Vagina (tissue), 2 donors: ENCODE measurements at regions not wholly inside any gene's neighbourhood (a gene's known extent, or its start where the extent isn't known, plus 50 kb on each side); places are given as distances from the start of the nearest gene placed in this dataset.

ENCODE experiments used
- DNase-seq, 2 donors: peaks; one replicate each; pipeline ENCODE4 v3.0.0-alpha.2; 2017; ENCODE audit errors: extremely low spot score in 2 of 2
- H3K27ac ChIP-seq: fragments of 200-600 bp; sonication (generic); one replicate; pipeline ENCODE4 v1.5.1; 2019
- H3K27me3 ChIP-seq: fragments of 200-600 bp; sonication (generic); one replicate; pipeline ENCODE4 v1.5.1; 2019
- H3K36me3 ChIP-seq, 2 donors: fragments of 200-600 bp; sonication (generic); one replicate each; pipeline ENCODE4 v1.5.1; 2017 to 2019
- H3K4me1 ChIP-seq: fragments of 200-600 bp; sonication (generic); one replicate; pipeline ENCODE4 v1.5.1; 2019
- H3K4me3 ChIP-seq, 2 donors: fragments of 200-600 bp; sonication (generic); 1 replicate in 1 of 2; 2 replicates in 1 of 2; pipeline ENCODE4 v1.5.1; 2016 to 2019
- H3K9me3 ChIP-seq: fragments of 200-600 bp; sonication (generic); one replicate; pipeline ENCODE4 v1.5.1; 2019
- CTCF ChIP-seq, 3 experiments: fragments of 450-650 bp in 2 of 3; fragments of 200-600 bp in 1 of 3; sonication (generic) in 1 of 3; IDR thresholded peaks; one replicate each; pipeline ENCODE4 v1.5.1; 2017 to 2019; ENCODE audit warnings: antibody characterized with exemption in 3 of 3, mild to moderate bottlenecking in 2 of 3, moderate library complexity in 2 of 3
- POLR2A ChIP-seq, 2 donors: fragments of 450-650 bp; IDR thresholded peaks; one replicate each; pipeline ENCODE4 v1.6.1; 2017; ENCODE audit warnings: antibody characterized with exemption in 2 of 2, mild to moderate bottlenecking in 2 of 2, moderate library complexity in 2 of 2
- POLR2AphosphoS5 ChIP-seq, 2 donors: sonication (generic); formaldehyde crosslinking; IDR thresholded peaks; one replicate each; pipeline ENCODE4 v1.9.0; 2017; ENCODE audit warnings: antibody characterized with exemption in 2 of 2, mild to moderate bottlenecking in 2 of 2, low read depth in 1 of 2; ENCODE audit not compliant: insufficient read depth in 1 of 2
- intact Hi-C: fragments of 100-400 bp; cut with DNase I; formaldehyde crosslinking; loops from one replicate; pipeline ENCODE4 v1.15.1; 2023

GRCh38 chr2:128624956-128625355, 306.3 kb upstream of the HS6ST1 start:
- no peak overlapping the region for H3K4me3 ChIP-seq
- TF ChIP-seq POLR2AphosphoS5 (IDR thresholded peaks at IDR 0.05; ENCODE audit: insufficient read depth in 1 of 2, low read depth in 1 of 2) = no peak
- TF ChIP-seq POLR2A (IDR thresholded peaks at IDR 0.05) = no peak
- TF ChIP-seq CTCF (IDR thresholded peaks at IDR 0.05) = no peak
- peaks cover 8% of the 10 kb centered on the region for H3K4me1 ChIP-seq
- no peaks in the 10 kb centered on the region for H3K36me3 ChIP-seq
- no peak overlapping the region for H3K27ac ChIP-seq
- H3K27me3 ChIP-seq = no peaks in the 10 kb centered on the region
- intact Hi-C loops = no loop called here
- DNase-seq = no peak
- H3K9me3 ChIP-seq = no peaks in the 10 kb centered on the region

DNA sequence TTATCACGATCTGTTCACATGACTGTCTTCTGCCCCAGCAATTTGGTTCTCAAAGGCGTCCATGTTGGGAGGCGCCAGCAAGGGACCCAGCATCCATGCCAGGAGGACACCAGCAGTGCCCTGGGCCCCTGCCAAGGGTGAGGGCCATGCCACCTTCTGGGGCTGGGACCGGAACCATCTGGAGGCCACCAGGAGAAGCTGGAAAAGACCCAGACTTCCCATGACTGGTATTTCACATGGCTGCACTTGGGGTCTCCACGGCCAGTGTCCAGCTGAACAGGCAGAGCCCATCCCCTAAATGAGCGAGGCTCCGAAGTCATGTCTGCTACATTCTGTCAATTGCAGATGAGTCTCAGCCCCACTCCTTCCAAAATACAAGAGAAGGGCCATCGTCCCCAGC, 306.8 kb upstream of the HS6ST1 start:
- Histone ChIP-seq H3K9me3 (no peaks in the 10 kb centered on the region), H3K36me3 (no peaks in the 10 kb centered on the region), H3K4me1 (peaks cover 8% of the 10 kb centered on the region), H3K27me3 (no peaks in the 10 kb centered on the region), H3K27ac (no peak overlapping the region), H3K4me3 (no peak overlapping the region)
- no peak for DNase-seq
- TF ChIP-seq CTCF (IDR thresholded peaks at IDR 0.05) = no peak
- no peak for TF ChIP-seq POLR2AphosphoS5 (IDR thresholded peaks at IDR 0.05; ENCODE audit: insufficient read depth in 1 of 2, low read depth in 1 of 2)
- TF ChIP-seq POLR2A (IDR thresholded peaks at IDR 0.05) = no peak
- intact Hi-C loops = no loop called here

- TF ChIP-seq CTCF (IDR thresholded peaks at IDR 0.05) (no peak), POLR2A (IDR thresholded peaks at IDR 0.05) (no peak), POLR2AphosphoS5 (IDR thresholded peaks at IDR 0.05; ENCODE audit: insufficient read depth in 1 of 2, low read depth in 1 of 2) (no peak)
- Histone ChIP-seq H3K27me3 (no peaks in the 10 kb centered on the region), H3K4me3 (no peak overlapping the region), H3K27ac (no peak overlapping the region), H3K36me3 (no peaks in the 10 kb centered on the region), H3K4me1 (peaks cover 8% of the 10 kb centered on the region), H3K9me3 (no peaks in the 10 kb centered on the region)
- intact Hi-C loops = no loop called here
- no peak for DNase-seq
Measured at GRCh38 chr2:128625963-128626759, 307.5 kb upstream of the HS6ST1 start.

DNA sequence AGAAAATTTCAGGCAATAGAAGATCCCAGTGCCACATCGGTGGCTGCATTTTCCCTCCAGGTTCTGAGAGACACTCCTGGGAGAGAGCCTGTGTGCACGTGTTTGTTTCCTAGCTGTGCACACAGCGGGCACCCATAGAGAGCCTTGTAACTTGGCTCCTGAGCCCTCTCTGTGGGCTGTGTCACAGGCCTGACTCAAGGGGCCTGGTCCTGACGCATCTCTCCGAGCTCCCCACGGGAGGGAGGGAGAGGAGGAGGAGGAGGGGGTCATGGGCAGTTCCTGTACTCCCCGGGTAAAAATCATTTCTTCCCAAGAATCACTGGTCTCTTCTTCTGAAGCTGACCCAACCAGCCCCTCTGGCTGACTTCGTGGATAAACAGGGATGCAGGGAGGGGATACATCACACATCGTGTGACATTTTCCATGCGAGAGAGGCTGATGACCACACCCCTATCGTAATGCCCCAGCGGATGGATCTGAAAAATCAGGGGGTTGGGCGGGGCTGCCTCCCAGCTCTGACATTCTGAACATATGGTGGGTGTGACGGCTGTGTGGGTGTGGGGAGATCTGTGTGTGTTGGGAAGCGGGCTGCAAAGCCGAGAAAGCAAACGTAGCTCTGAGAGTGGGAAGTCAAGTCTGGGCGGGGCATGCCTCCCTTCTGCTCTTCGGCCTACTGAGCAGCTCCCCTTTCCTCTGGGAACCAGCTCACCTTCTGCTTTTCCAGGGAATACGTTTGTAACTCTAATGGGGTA, 308.3 kb upstream of the HS6ST1 start:
- H3K27ac ChIP-seq = no peak overlapping the region
- peaks cover 8% of the 10 kb centered on the region for H3K4me1 ChIP-seq
- DNase-seq = no peak
- no peaks in the 10 kb centered on the region for H3K27me3 ChIP-seq
- intact Hi-C loops = no loop called here
- TF ChIP-seq POLR2A (IDR thresholded peaks at IDR 0.05) = no peak
- TF ChIP-seq POLR2AphosphoS5 (IDR thresholded peaks at IDR 0.05; ENCODE audit: insufficient read depth in 1 of 2, low read depth in 1 of 2) = no peak
- no peak for TF ChIP-seq CTCF (IDR thresholded peaks at IDR 0.05)
- no peaks in the 10 kb centered on the region for H3K36me3 ChIP-seq
- H3K4me3 ChIP-seq = no peak overlapping the region
- H3K9me3 ChIP-seq = no peaks in the 10 kb centered on the region

DNA sequence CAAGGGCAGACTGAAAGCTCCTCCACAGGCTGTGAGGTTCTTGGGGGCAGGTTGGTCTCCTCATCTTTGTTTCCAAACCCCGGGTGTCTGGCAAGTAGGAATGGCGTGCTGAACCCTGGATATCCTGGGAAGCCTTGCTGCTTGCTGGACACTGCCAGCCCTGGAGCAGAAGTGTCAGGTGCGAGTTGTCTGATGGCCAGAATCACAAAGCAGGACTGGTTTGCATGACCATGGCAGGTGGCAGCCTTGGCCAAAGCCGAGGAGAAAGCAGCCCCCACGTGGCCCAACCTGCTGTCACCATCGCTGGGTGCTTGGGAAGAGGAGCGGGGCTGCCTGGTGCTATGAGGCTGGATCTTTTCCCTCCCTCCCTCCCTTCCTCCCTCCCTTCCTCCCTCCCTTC, 309.5 kb upstream of the HS6ST1 start:
- H3K4me3 ChIP-seq = no peak overlapping the region
- no peak overlapping the region for H3K27ac ChIP-seq
- H3K9me3 ChIP-seq = no peaks in the 10 kb centered on the region
- H3K4me1 ChIP-seq = peaks cover 8% of the 10 kb centered on the region
- no peaks in the 10 kb centered on the region for H3K27me3 ChIP-seq
- DNase-seq = no peak
- intact Hi-C loops = no loop called here
- no peaks in the 10 kb centered on the region for H3K36me3 ChIP-seq
- TF ChIP-seq CTCF (IDR thresholded peaks at IDR 0.05) (no peak), POLR2AphosphoS5 (IDR thresholded peaks at IDR 0.05; ENCODE audit: insufficient read depth in 1 of 2, low read depth in 1 of 2) (no peak), POLR2A (IDR thresholded peaks at IDR 0.05) (no peak)
